Uterus (tissue), 3 donors: ENCODE measurements at regions not wholly inside any gene's neighbourhood (a gene's known extent, or its start where the extent isn't known, plus 50 kb on each side); places are given as distances from the start of the nearest gene placed in this dataset.

Experiments
- DNase-seq, 2 donors: peaks; one replicate each; pipeline ENCODE4 v3.0.0-alpha.2; 2019 to 2020
- H3K27ac ChIP-seq, 2 donors: fragments of 200-600 bp; sonication (generic); 1 replicate in 1 of 2; 2 replicates in 1 of 2; pipeline ENCODE4 v1.5.1; 2016 to 2018
- H3K27me3 ChIP-seq, 2 donors: fragments of 200-600 bp; sonication (generic); one replicate each; pipeline ENCODE4 v1.5.1; 2018 to 2019; ENCODE audit warnings: control low read depth in 1 of 2
- H3K36me3 ChIP-seq, 2 donors: fragments of 200-600 bp; sonication (generic); one replicate each; pipeline ENCODE4 v1.5.1; 2019; ENCODE audit warnings: control low read depth in 1 of 2
- H3K4me1 ChIP-seq, 2 donors: fragments of 200-600 bp; sonication (generic); one replicate each; pipeline ENCODE4 v1.5.1; 2018 to 2019; ENCODE audit warnings: control low read depth in 1 of 2
- H3K4me3 ChIP-seq, 2 donors: fragments of 200-600 bp; sonication (generic); 1 replicate in 1 of 2; 2 replicates in 1 of 2; pipeline ENCODE4 v1.5.1; 2018 to 2019; ENCODE audit warnings: mild to moderate bottlenecking in 1 of 2
- H3K9me3 ChIP-seq, 2 donors: fragments of 200-600 bp; sonication (generic); one replicate each; pipeline ENCODE4 v1.5.1; 2019; ENCODE audit warnings: control low read depth in 1 of 2
- POLR2A ChIP-seq, 2 donors: fragments of 450-650 bp; IDR thresholded peaks; one replicate each; pipeline ENCODE4 v1.6.1; 2016; ENCODE audit warnings: antibody characterized with exemption in 2 of 2, mild to moderate bottlenecking in 1 of 2, moderate library complexity in 1 of 2
- intact Hi-C: fragments of 100-400 bp; cut with DNase I; formaldehyde crosslinking; loops from one replicate; pipeline ENCODE4 v1.15.1; 2023; ENCODE audit warnings: low total_unique reads
- TF ChIP-seq, protein P1 (sequence below), 4 experiments: fragments of 200-600 bp in 2 of 4; fragments of 450-650 bp in 2 of 4; sonication (generic) in 2 of 4; IDR thresholded peaks; one replicate each; pipeline ENCODE4 v1.5.1; 2016 to 2019; ENCODE audit warnings: antibody characterized with exemption in 4 of 4, mild to moderate bottlenecking in 2 of 4, moderate library complexity in 1 of 4
- donor health status: DM: yes; HTN: yes; CAD: no.

DNA sequence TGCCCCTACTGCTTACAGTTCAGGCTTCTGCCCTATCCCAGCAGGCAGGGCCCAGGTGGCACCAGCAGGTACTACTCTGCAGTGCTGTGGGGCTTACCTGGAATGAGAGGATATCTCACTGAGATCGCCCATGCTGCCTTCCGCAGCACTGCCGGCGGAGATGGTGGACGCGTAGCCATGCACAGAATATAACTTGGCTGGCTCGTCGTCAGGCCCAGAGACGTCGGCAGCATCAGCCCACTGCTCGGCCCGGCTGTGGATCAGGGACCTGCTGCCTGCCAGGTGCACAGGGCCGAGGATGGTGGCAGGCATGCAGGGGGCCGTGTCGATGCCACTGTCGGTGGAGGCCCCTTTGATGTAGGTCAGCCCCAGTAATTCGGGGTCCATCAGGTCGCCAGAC is 190.9 kb downstream of the SIPA1L2 start:
- intact Hi-C loops = no loop called here
- Histone ChIP-seq H3K27me3 (no peaks in the 10 kb centered on the region), H3K36me3 (no peaks in the 10 kb centered on the region), H3K4me1 (no peaks in the 10 kb centered on the region), H3K27ac (no peak overlapping the region), H3K4me3 (no peak overlapping the region), H3K9me3 (no peaks in the 10 kb centered on the region)
- DNase-seq = no peak
- TF ChIP-seq POLR2A (IDR thresholded peaks at IDR 0.05) = no peak
- TF ChIP-seq, protein P1, sequence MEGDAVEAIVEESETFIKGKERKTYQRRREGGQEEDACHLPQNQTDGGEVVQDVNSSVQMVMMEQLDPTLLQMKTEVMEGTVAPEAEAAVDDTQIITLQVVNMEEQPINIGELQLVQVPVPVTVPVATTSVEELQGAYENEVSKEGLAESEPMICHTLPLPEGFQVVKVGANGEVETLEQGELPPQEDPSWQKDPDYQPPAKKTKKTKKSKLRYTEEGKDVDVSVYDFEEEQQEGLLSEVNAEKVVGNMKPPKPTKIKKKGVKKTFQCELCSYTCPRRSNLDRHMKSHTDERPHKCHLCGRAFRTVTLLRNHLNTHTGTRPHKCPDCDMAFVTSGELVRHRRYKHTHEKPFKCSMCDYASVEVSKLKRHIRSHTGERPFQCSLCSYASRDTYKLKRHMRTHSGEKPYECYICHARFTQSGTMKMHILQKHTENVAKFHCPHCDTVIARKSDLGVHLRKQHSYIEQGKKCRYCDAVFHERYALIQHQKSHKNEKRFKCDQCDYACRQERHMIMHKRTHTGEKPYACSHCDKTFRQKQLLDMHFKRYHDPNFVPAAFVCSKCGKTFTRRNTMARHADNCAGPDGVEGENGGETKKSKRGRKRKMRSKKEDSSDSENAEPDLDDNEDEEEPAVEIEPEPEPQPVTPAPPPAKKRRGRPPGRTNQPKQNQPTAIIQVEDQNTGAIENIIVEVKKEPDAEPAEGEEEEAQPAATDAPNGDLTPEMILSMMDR (IDR thresholded peaks at IDR 0.05) = no peak

DNA sequence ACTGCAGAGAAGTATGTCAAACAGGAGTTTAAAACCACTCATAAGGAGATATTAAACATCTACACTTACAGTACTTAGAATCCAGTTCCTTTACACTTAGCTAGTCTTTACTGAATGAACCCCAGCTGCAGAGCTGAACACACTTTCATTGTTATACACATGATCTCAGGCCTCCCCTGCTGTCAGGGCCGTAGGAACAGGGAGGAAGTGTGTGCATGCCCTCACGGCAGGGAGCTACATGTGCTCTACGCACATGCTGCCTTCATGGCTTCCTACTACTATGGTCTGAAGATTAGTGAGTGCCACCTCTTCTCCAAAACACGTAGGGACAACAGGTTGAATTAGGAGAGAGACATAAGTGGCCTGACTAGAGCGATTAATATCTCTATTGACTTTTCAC is 191.5 kb downstream of the SIPA1L2 start:
- Histone ChIP-seq H3K27me3 (no peaks in the 10 kb centered on the region), H3K4me1 (no peaks in the 10 kb centered on the region), H3K9me3 (no peaks in the 10 kb centered on the region), H3K4me3 (no peak overlapping the region), H3K36me3 (no peaks in the 10 kb centered on the region), H3K27ac (no peak overlapping the region)
- no peak for DNase-seq
- intact Hi-C loops = no loop called here
- no peak for TF ChIP-seq POLR2A (IDR thresholded peaks at IDR 0.05)

DNA sequence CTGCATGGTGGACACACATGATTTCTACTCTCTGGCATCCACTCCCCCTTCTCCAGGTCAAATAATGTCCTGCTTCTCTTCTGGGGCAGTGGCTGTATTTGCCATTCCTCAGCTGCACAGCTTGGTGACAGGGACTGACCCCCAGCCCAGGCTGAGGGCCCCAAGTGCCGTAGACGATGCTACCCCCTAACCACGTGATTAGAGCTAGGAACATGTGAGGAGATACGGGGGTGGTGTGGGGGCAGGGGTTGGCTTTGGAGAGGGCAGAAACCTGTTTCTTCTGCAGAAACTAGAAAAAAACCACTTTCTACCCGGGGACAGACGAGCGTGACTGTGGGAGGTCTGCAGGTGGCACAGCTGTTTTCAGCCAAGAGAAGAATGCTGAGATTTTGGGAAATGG is 192.4 kb downstream of the SIPA1L2 start:
- no peaks in the 10 kb centered on the region for H3K9me3 ChIP-seq
- DNase-seq = no peak
- no peak overlapping the region for H3K27ac ChIP-seq
- TF ChIP-seq POLR2A (IDR thresholded peaks at IDR 0.05) = no peak
- TF ChIP-seq, protein P1 (IDR thresholded peaks at IDR 0.05) = no peak
- H3K4me3 ChIP-seq = no peak overlapping the region
- H3K27me3 ChIP-seq = no peaks in the 10 kb centered on the region
- no peaks in the 10 kb centered on the region for H3K36me3 ChIP-seq
- no peaks in the 10 kb centered on the region for H3K4me1 ChIP-seq
- intact Hi-C loops = no loop called here

DNA sequence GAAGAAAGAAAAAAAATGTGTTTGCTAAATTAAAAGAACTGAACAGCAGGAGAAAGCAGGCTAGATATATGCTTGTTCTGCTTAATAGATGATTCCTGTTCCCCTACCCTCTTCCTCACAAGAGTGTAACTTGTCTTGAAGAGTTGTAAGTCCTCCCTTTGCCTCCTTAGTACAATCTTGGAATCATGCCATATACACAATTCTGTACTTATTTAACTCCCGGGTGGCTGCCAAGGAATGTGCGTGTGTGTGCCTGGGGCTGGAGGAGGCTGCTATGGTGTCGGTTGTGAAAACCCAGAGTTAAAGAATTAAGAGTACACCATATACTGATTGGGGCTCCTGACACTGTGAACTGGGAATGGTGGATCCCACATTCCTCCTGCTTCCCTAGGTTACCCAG is 194.2 kb downstream of the SIPA1L2 start:
- intact Hi-C loops = no loop called here
- Histone ChIP-seq H3K27ac (no peak overlapping the region), H3K36me3 (no peaks in the 10 kb centered on the region), H3K4me3 (no peak overlapping the region), H3K9me3 (no peaks in the 10 kb centered on the region), H3K4me1 (no peaks in the 10 kb centered on the region), H3K27me3 (no peaks in the 10 kb centered on the region)
- DNase-seq = no peak
- TF ChIP-seq POLR2A (IDR thresholded peaks at IDR 0.05) = no peak
- TF ChIP-seq, protein P1 (IDR thresholded peaks at IDR 0.05) = no peak

DNA sequence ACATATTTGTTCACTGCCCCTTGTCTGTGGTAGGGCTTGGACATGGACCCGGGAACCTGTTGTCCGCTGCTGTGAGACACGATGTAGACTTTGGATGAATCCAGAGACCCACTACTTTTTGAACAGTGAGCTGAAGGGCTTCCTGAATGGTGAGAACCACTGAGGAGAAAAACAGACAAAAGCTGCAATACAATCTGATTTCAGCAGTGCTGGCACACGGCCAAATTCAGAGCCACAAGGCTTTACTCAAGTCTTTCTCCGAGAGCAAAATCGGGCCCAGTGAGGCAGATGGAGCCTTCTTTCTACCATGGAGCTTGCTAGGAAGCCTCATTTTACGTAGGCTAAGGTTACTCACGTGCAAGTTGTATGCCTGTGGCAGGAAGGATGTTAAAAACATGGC is 197.6 kb downstream of the SIPA1L2 start:
- no peaks in the 10 kb centered on the region for H3K9me3 ChIP-seq
- no peak overlapping the region for H3K27ac ChIP-seq
- intact Hi-C loops = no loop called here
- TF ChIP-seq, protein P1 (IDR thresholded peaks at IDR 0.05) = no peak
- TF ChIP-seq POLR2A (IDR thresholded peaks at IDR 0.05) = no peak
- H3K4me1 ChIP-seq = no peaks in the 10 kb centered on the region
- H3K4me3 ChIP-seq = no peak overlapping the region
- H3K27me3 ChIP-seq = no peaks in the 10 kb centered on the region
- no peak for DNase-seq
- H3K36me3 ChIP-seq = no peaks in the 10 kb centered on the region

DNA sequence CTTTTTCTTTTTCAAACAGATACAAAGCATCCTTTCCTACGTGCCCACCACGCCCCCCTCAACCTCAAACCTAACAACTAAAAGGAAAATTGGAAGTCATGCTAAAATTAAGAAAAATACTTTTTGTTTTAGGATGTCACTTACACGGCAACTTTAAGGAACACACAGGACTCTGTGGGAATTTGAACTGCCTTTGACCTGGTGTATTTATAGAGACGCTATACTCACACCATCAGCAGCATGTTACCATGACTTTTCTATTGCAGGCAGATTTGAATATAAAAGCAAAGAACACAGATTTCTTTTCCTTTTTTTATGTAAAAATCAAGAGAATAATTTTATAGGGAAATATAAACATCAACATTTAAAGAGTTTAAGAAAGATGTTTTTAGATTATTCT is 198.2 kb downstream of the SIPA1L2 start:
- no peaks in the 10 kb centered on the region for H3K9me3 ChIP-seq
- H3K4me1 ChIP-seq = no peaks in the 10 kb centered on the region
- intact Hi-C loops = no loop called here

More for the DNA sequence above, 198.2 kb downstream of the SIPA1L2 start:
- no peak for DNase-seq
- Histone ChIP-seq H3K27ac (no peak overlapping the region), H3K4me3 (no peak overlapping the region), H3K36me3 (no peaks in the 10 kb centered on the region), H3K27me3 (no peaks in the 10 kb centered on the region)
- TF ChIP-seq, protein P1 (IDR thresholded peaks at IDR 0.05) = no peak
- TF ChIP-seq POLR2A (IDR thresholded peaks at IDR 0.05) = no peak
